Peyer's patch (tissue), 4 donors: ENCODE measurements at regions not wholly inside any gene's neighbourhood (a gene's known extent, or its start where the extent isn't known, plus 50 kb on each side); places are given as distances from the start of the nearest gene placed in this dataset.

ENCODE experiments used
- DNase-seq, 3 donors: peaks; one replicate each; pipeline ENCODE4 v3.0.0-alpha.2; 2017 to 2019
- H3K27ac ChIP-seq, 4 donors: fragments of 200-600 bp; sonication (generic); one replicate each; pipeline ENCODE4 v1.5.1; 2016 to 2019
- H3K27me3 ChIP-seq, 2 donors: fragments of 200-600 bp; sonication (generic); one replicate each; pipeline ENCODE4 v1.5.1; 2019
- H3K36me3 ChIP-seq, 3 donors: fragments of 200-600 bp; sonication (generic); one replicate each; pipeline ENCODE4 v1.5.1; 2016 to 2019
- H3K4me1 ChIP-seq, 4 donors: fragments of 200-600 bp; sonication (generic); one replicate each; pipeline ENCODE4 v1.5.1; 2016 to 2019
- H3K4me3 ChIP-seq, 4 donors: fragments of 200-600 bp; sonication (generic); 1 replicate in 3 of 4; 2 replicates in 1 of 4; pipeline ENCODE4 v1.5.1; 2016 to 2019; ENCODE audit warnings: mild to moderate bottlenecking in 1 of 4
- H3K9me3 ChIP-seq, 4 donors: fragments of 200-600 bp; sonication (generic); one replicate each; pipeline ENCODE4 v1.5.1; 2016 to 2019; ENCODE audit warnings: mild to moderate bottlenecking in 1 of 4
- POLR2A ChIP-seq, 2 donors: fragments of 450-650 bp; IDR thresholded peaks; one replicate each; pipeline ENCODE4 v1.5.1; 2017; ENCODE audit warnings: antibody characterized with exemption in 2 of 2, mild to moderate bottlenecking in 2 of 2, moderate library complexity in 2 of 2
- TF ChIP-seq, protein P1 (sequence below), 6 experiments: fragments of 450-650 bp in 4 of 6; fragments of 200-600 bp in 2 of 6; sonication (generic) in 1 of 6; IDR thresholded peaks; one replicate each; pipeline ENCODE4 v1.5.1; 2017 to 2019; ENCODE audit warnings: antibody characterized with exemption in 6 of 6, mild to moderate bottlenecking in 3 of 6, moderate library complexity in 1 of 6

DNA sequence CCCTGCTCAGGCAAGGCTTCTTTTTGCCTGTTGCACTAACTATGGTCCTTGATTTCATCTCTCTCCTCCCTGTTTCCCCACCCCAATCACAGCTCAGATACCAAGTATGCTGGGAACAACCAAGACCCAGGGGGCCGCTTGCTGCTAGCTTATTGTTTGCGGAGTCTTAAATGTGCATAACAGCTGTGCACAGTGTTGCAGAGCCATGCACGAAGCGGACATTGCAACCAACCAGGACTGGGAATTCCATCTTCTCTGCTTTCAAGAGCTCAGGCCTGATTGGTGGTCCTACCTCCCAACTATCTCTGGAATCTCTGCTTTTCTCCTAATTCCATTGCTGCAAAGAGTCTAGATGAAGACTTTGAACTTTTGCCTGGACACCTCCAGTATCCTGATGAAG, 281.3 kb upstream of the TNRC6C start:
- no peak for DNase-seq
- no peak overlapping the region for H3K4me3 ChIP-seq
- no peak overlapping the region for H3K27ac ChIP-seq
- H3K9me3 ChIP-seq, result no peaks in the 10 kb centered on the region
- no peak for TF ChIP-seq POLR2A (IDR thresholded peaks at IDR 0.05)
- TF ChIP-seq, protein P1, sequence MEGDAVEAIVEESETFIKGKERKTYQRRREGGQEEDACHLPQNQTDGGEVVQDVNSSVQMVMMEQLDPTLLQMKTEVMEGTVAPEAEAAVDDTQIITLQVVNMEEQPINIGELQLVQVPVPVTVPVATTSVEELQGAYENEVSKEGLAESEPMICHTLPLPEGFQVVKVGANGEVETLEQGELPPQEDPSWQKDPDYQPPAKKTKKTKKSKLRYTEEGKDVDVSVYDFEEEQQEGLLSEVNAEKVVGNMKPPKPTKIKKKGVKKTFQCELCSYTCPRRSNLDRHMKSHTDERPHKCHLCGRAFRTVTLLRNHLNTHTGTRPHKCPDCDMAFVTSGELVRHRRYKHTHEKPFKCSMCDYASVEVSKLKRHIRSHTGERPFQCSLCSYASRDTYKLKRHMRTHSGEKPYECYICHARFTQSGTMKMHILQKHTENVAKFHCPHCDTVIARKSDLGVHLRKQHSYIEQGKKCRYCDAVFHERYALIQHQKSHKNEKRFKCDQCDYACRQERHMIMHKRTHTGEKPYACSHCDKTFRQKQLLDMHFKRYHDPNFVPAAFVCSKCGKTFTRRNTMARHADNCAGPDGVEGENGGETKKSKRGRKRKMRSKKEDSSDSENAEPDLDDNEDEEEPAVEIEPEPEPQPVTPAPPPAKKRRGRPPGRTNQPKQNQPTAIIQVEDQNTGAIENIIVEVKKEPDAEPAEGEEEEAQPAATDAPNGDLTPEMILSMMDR (IDR thresholded peaks at IDR 0.05), result no peak
- no peaks in the 10 kb centered on the region for H3K4me1 ChIP-seq
- no peaks in the 10 kb centered on the region for H3K36me3 ChIP-seq
- no peaks in the 10 kb centered on the region for H3K27me3 ChIP-seq

DNA sequence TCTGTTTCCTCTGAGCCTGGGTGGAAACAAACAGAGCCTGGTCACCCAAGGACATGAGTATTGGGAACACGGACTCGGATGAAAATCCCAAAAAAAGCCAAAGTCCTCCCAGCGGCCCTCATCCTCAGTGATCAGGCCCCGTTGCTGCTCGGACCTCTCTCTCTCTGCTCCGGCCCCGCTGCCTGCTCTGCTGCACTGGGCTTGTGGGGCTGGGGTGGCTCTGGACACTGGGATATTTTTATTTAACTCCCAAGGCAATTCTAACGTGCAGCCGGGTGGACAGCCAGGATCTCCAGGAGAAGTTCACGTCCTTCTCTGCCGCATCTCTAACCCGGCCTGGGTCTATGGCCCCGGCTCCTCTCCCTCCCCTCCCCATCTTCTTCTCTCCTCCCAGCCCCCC, 280.9 kb upstream of the TNRC6C start:
- no peak for DNase-seq
- Histone ChIP-seq H3K27ac (no peak overlapping the region), H3K9me3 (no peaks in the 10 kb centered on the region), H3K27me3 (no peaks in the 10 kb centered on the region), H3K4me1 (no peaks in the 10 kb centered on the region), H3K4me3 (no peak overlapping the region), H3K36me3 (no peaks in the 10 kb centered on the region)
- TF ChIP-seq, protein P1 (IDR thresholded peaks at IDR 0.05), result no peak
- TF ChIP-seq POLR2A (IDR thresholded peaks at IDR 0.05), result no peak

DNA sequence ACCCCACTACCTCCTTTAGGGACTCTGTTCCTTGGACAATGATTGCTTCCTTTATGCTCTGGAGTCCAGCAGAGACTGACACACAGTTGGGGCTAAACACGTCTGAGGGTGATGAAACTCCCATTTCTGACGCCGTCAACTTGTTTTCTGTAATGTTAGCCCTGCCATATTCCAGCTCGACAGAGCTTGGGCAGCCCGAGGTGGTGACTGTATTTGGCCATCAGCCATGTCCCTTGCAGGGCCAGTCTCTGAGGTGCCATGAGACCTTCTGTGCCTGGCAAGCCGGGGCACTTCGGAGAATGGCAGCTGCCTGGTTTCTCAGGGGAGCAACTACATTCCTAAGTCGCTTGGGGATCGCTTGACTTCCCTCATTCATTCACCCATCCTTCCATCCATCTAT, 278.9 kb upstream of the TNRC6C start:
- H3K9me3 ChIP-seq, result no peaks in the 10 kb centered on the region

DNA sequence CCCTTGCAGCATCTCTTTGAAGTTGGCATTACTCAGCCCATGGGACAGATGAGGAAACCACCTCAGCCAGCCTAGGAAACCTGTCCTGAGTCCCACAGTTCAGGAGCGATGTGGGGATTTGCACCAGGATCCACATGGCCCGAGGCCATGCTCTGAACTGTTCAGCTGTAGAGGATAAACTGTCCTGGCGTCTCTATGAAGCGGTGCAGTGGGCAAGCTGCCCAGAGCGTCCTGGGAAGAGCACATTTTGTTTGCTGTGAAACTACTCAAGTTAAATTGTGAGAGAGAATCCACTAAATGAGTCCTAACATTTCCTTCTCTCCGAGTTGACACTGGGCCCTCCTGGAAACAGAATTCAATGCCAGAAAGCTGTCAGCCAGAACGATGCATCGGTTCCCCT, 276.6 kb upstream of the TNRC6C start:
- DNase-seq, result peak in 1 of 3 donors; percentile 43
- Histone ChIP-seq H3K4me1 (no peaks in the 10 kb centered on the region), H3K27ac (no peak overlapping the region), H3K36me3 (no peaks in the 10 kb centered on the region), H3K4me3 (no peak overlapping the region), H3K27me3 (no peaks in the 10 kb centered on the region), H3K9me3 (no peaks in the 10 kb centered on the region)
- no peak for TF ChIP-seq POLR2A (IDR thresholded peaks at IDR 0.05)

More for the DNA sequence above, 278.9 kb upstream of the TNRC6C start:
- H3K4me3 ChIP-seq, result no peak overlapping the region
- DNase-seq, result no peak
- H3K27ac ChIP-seq, result no peak overlapping the region
- TF ChIP-seq, protein P1 (IDR thresholded peaks at IDR 0.05), result no peak
- TF ChIP-seq POLR2A (IDR thresholded peaks at IDR 0.05), result no peak
- no peaks in the 10 kb centered on the region for H3K27me3 ChIP-seq
- no peaks in the 10 kb centered on the region for H3K36me3 ChIP-seq
- no peaks in the 10 kb centered on the region for H3K4me1 ChIP-seq

DNA sequence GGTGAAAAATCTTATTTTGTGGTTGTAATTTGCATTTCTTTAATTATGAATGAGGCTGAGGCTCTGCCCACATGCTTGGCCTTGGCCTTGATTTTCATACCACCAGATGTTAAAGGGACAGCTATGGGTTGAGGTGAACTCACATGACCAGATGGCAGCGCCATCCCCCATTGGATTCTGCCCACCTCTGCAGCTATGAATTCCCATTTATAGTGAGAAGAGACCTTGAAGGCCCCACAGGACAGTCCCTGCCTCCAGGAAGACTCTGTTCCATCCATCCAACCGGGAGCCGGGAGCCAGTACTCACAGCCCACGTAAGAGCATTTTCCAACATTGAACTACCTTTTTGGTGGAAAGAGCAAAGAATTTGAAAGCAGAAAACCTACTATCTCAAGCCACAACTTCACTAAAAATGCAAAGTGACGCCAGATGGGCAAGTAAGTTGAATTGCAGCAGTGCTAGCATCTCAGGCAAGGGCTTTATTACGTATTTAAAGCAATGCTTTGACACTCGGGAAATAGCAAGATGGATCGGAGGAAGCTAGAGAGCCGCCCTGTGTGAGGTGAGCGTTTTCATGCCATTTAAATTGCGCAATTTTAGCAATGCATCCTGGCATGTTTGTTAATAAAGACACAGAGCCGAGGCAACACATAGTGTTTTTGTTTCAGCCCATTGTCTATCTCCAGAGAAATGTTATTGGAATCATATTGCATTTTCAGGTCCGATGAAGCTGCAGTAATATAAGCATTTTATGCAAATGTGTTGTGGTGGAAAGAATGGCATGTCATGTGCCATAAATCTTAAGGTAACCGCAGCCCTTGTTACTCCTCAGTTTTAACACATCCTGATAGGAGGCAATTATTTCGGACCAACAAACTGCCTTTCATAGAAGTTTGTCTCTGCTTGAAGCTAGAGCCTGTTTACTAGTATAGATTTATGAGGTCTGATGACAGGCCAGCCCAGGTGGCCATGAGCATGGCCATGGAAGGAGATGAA, 273.4 kb upstream of the TNRC6C start:
- Histone ChIP-seq H3K27me3 (no peaks in the 10 kb centered on the region), H3K27ac (no peak overlapping the region), H3K4me3 (no peak overlapping the region), H3K36me3 (no peaks in the 10 kb centered on the region), H3K4me1 (no peaks in the 10 kb centered on the region), H3K9me3 (no peaks in the 10 kb centered on the region)
- peak in 1 of 3 donors; percentile 24 for DNase-seq
- TF ChIP-seq, protein P1 (IDR thresholded peaks at IDR 0.05), result no peak
- no peak for TF ChIP-seq POLR2A (IDR thresholded peaks at IDR 0.05)

DNA sequence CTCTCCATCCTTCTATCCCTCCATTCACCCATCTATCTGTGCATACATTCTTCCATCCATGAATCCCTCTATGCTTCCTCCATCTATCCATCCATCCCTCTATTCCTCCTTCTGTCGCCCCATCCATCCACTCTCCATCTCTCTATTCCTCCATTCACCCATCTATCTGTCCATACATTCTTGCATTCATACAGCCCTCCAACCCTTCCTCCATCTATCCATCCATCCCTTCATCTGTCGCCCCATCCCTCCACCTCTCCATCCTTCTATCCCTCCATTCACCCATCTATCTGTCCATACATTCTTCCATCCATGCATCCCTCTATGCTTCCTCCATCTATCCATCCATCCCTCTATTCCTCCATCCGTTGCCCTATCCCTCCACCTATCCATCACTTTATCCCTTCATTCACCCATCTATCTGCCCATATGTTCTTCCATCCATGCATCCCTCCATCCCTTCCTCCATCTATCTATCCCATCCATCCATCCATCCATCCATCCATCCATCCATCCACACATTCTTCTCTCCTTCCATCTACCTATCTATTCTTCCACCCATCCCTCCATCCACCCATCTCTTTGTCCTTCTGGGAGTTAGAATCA, 272.5 kb upstream of the TNRC6C start:
- Histone ChIP-seq H3K27me3 (no peaks in the 10 kb centered on the region), H3K36me3 (no peaks in the 10 kb centered on the region), H3K9me3 (no peaks in the 10 kb centered on the region), H3K4me3 (no peak overlapping the region), H3K4me1 (no peaks in the 10 kb centered on the region), H3K27ac (no peak overlapping the region)
- TF ChIP-seq, protein P1 (IDR thresholded peaks at IDR 0.05), result no peak
- TF ChIP-seq POLR2A (IDR thresholded peaks at IDR 0.05), result no peak
- no peak for DNase-seq
